HAP-1 (cell line): ENCODE measurements at regions not wholly inside any gene's neighbourhood (a gene's known extent, or its start where the extent isn't known, plus 50 kb on each side); places are given as distances from the start of the nearest gene placed in this dataset.
A peak's percentile ranks its signal among the peaks of the same experiment; 100 is the strongest.

Experiments used
- DNase-seq, 2 experiments: peaks; one replicate each; pipeline ENCODE4 v3.0.0-alpha.2; 2016 to 2020; ENCODE audit warnings: low spot score in 2 of 2
- H3K27me3 ChIP-seq: fragments of 250-450 bp; sonication (Bioruptor Pico); 2 replicates; pipeline ENCODE4 v1.5.1; 2020; ENCODE audit warnings: low read depth, mild to moderate bottlenecking, moderate library complexity
- H3K36me3 ChIP-seq: fragments of 250-450 bp; sonication (Bioruptor Pico); replicated peaks from 2 replicates; pipeline ENCODE4 v1.5.1; 2020; ENCODE audit warnings: mild to moderate bottlenecking
- H3K4me1 ChIP-seq: fragments of 250-450 bp; sonication (Bioruptor Pico); 2 replicates; pipeline ENCODE4 v1.5.1; 2020; ENCODE audit warnings: mild to moderate bottlenecking
- H3K4me3 ChIP-seq: fragments of 250-450 bp; sonication (Bioruptor Pico); 2 replicates; pipeline ENCODE4 v1.5.1; 2020; ENCODE audit warnings: mild to moderate bottlenecking, moderate library complexity
- H3K9me3 ChIP-seq: fragments of 250-450 bp; sonication (Bioruptor Pico); 2 replicates; pipeline ENCODE4 v1.5.1; 2020; ENCODE audit warnings: mild to moderate bottlenecking, moderate library complexity
- in situ Hi-C: fragments of 300-500 bp; cut with MboI; formaldehyde crosslinking; loops from 3 replicates; pipeline ENCODE4 v1.14.3; 2020; ENCODE audit warnings: low sequenced_read_pairs, inconsistent platforms, mixed read lengths

- peaks cover 20% of the 10 kb centered on the region for H3K4me1 ChIP-seq
- H3K36me3 ChIP-seq, result no peaks in the 10 kb centered on the region; the same call in 1 of the 2 replicates
- no peak for DNase-seq
- no peaks in the 10 kb centered on the region for H3K9me3 ChIP-seq
- H3K27me3 ChIP-seq, result no peaks in the 10 kb centered on the region
- in situ Hi-C loops, result loop anchor here (25.0 kb wide), 3 partner anchors 612 to 1087 kb away; no protein-coding TSS in a partner anchor
- H3K4me3 ChIP-seq, result no peak overlapping the region
Measured at GRCh38 chr16:63298993-63299392, 1262.8 kb upstream of the CDH8 start.

- in situ Hi-C loops, result loop anchor here (25.0 kb wide), 3 partner anchors 605 to 1080 kb away; no protein-coding TSS in a partner anchor
- no peaks in the 10 kb centered on the region for H3K9me3 ChIP-seq
- peaks cover 10% of the 10 kb centered on the region for H3K4me1 ChIP-seq
Measured at GRCh38 chr16:63292036-63292435, 1255.8 kb upstream of the CDH8 start.

GRCh38 chr16:63289834-63290460, 1253.7 kb upstream of the CDH8 start:
- H3K9me3 ChIP-seq, result no peaks in the 10 kb centered on the region
- H3K4me1 ChIP-seq, result peaks cover 10% of the 10 kb centered on the region
- no peaks in the 10 kb centered on the region for H3K36me3 ChIP-seq
- in situ Hi-C loops, result loop anchor here (10.0 to 25.0 kb wide), 4 partner anchors 425 to 1078 kb away; no protein-coding TSS in a partner anchor
- peak; percentile 70 to 81 for DNase-seq
- no peaks in the 10 kb centered on the region for H3K27me3 ChIP-seq
- no peak overlapping the region for H3K4me3 ChIP-seq

More at GRCh38 chr16:63292036-63292435, 1255.8 kb upstream of the CDH8 start:
- no peak for DNase-seq
- Histone ChIP-seq H3K36me3 (no peaks in the 10 kb centered on the region), H3K4me3 (no peak overlapping the region), H3K27me3 (no peaks in the 10 kb centered on the region)

GRCh38 chr16:63287401-63287800, 1251.2 kb upstream of the CDH8 start:
- no peak for DNase-seq
- in situ Hi-C loops, result loop anchor here (10.0 to 25.0 kb wide), 4 partner anchors 423 to 1075 kb away; no protein-coding TSS in a partner anchor
- peaks cover 13% of the 10 kb centered on the region for H3K4me1 ChIP-seq
- H3K9me3 ChIP-seq, result no peaks in the 10 kb centered on the region
- H3K36me3 ChIP-seq, result no peaks in the 10 kb centered on the region
- no peaks in the 10 kb centered on the region for H3K27me3 ChIP-seq
- H3K4me3 ChIP-seq, result no peak overlapping the region

- in situ Hi-C loops, result loop anchor here (10.0 to 25.0 kb wide), 4 partner anchors 419 to 1071 kb away; no protein-coding TSS in a partner anchor
- Histone ChIP-seq H3K9me3 (no peaks in the 10 kb centered on the region), H3K36me3 (no peaks in the 10 kb centered on the region), H3K4me3 (no peak overlapping the region), H3K27me3 (no peaks in the 10 kb centered on the region), H3K4me1 (peaks cover 6% of the 10 kb centered on the region)
- no peak for DNase-seq
Measured at GRCh38 chr16:63283721-63284120, 1247.5 kb upstream of the CDH8 start.

- DNase-seq, result no peak
- Histone ChIP-seq H3K36me3 (no peaks in the 10 kb centered on the region), H3K4me1 (no peaks in the 10 kb centered on the region), H3K27me3 (no peaks in the 10 kb centered on the region), H3K4me3 (no peak overlapping the region), H3K9me3 (no peaks in the 10 kb centered on the region)
- in situ Hi-C loops, result no loop called here
Measured at GRCh38 chr16:63244631-63245030, 1208.4 kb upstream of the CDH8 start.

GRCh38 chr16:63241497-63242028, 1205.3 kb upstream of the CDH8 start:
- Histone ChIP-seq H3K9me3 (0 out of 2 replicates have a peak, but pooled peaks cover 2% of the 10 kb centered on the region), H3K4me3 (no peak overlapping the region), H3K27me3 (no peaks in the 10 kb centered on the region), H3K36me3 (no peaks in the 10 kb centered on the region), H3K4me1 (no peaks in the 10 kb centered on the region)
- no peak for DNase-seq
- in situ Hi-C loops, result no loop called here

- Histone ChIP-seq H3K36me3 (no peaks in the 10 kb centered on the region), H3K4me3 (no peak overlapping the region), H3K9me3 (peaks cover 2% of the 10 kb centered on the region; the same call in 1 of the 2 replicates), H3K4me1 (no peaks in the 10 kb centered on the region), H3K27me3 (no peaks in the 10 kb centered on the region)
- in situ Hi-C loops, result no loop called here
- no peak for DNase-seq
Measured at GRCh38 chr16:63239065-63239570, 1202.9 kb upstream of the CDH8 start.

- H3K9me3 ChIP-seq, result no peaks in the 10 kb centered on the region; the same call in 1 of the 2 replicates
- in situ Hi-C loops, result no loop called here
- H3K4me1 ChIP-seq, result no peaks in the 10 kb centered on the region
- H3K36me3 ChIP-seq, result no peaks in the 10 kb centered on the region
- no peaks in the 10 kb centered on the region for H3K27me3 ChIP-seq
- no peak for DNase-seq
- no peak overlapping the region for H3K4me3 ChIP-seq
Measured at GRCh38 chr16:63230421-63231040, 1194.3 kb upstream of the CDH8 start.

GRCh38 chr16:63228259-63228658, 1192.0 kb upstream of the CDH8 start:
- peaks cover 4% of the 10 kb centered on the region for H3K4me1 ChIP-seq
- H3K9me3 ChIP-seq, result no peaks in the 10 kb centered on the region
- DNase-seq, result no peak
- H3K27me3 ChIP-seq, result no peaks in the 10 kb centered on the region
- in situ Hi-C loops, result no loop called here
- H3K4me3 ChIP-seq, result no peak overlapping the region
- no peaks in the 10 kb centered on the region for H3K36me3 ChIP-seq

- DNase-seq, result no peak
- in situ Hi-C loops, result no loop called here
- Histone ChIP-seq H3K4me1 (peaks cover 4% of the 10 kb centered on the region), H3K9me3 (no peaks in the 10 kb centered on the region), H3K4me3 (no peak overlapping the region), H3K27me3 (no peaks in the 10 kb centered on the region), H3K36me3 (no peaks in the 10 kb centered on the region)
Measured at GRCh38 chr16:63223851-63224250, 1187.6 kb upstream of the CDH8 start.

- Histone ChIP-seq H3K4me3 (no peak overlapping the region), H3K4me1 (peaks cover 17% of the 10 kb centered on the region), H3K27me3 (no peaks in the 10 kb centered on the region), H3K36me3 (no peaks in the 10 kb centered on the region), H3K9me3 (no peaks in the 10 kb centered on the region)
- peak; percentile 51 to 94 for DNase-seq
- in situ Hi-C loops, result no loop called here
Measured at GRCh38 chr16:63216696-63217423, 1180.6 kb upstream of the CDH8 start.

GRCh38 chr16:63201851-63202250, 1165.6 kb upstream of the CDH8 start:
- DNase-seq, result no peak
- H3K4me3 ChIP-seq, result no peak overlapping the region
- H3K36me3 ChIP-seq, result no peaks in the 10 kb centered on the region
- no peaks in the 10 kb centered on the region for H3K27me3 ChIP-seq
- H3K9me3 ChIP-seq, result no peaks in the 10 kb centered on the region
- no peaks in the 10 kb centered on the region for H3K4me1 ChIP-seq
- in situ Hi-C loops, result no loop called here
